Caco-2 (cell line): ENCODE measurements at regions not wholly inside any gene's neighbourhood (a gene's known extent, or its start where the extent isn't known, plus 50 kb on each side); places are given as distances from the start of the nearest gene placed in this dataset.

Experiments
- BruUV-seq: library from RNA; stranded (reverse); fragments of 400-500 nt; replicated peaks from 2 replicates; lab custom pipeline; 2021; lab: Mats Ljungman, UMichigan
- CTCF ChIA-PET: fragments of 300-600 bp; sonication (Branson Sonifier 250); formaldehyde crosslinking; loops from one replicate; lab custom pipeline; 2022; ENCODE audit warnings: antibody characterized with exemption; lab: Charles Lee
- POLR2A ChIA-PET: fragments of 300-600 bp; sonication (Branson Sonifier 250); formaldehyde crosslinking; loops from one replicate; lab custom pipeline; 2022; ENCODE audit warnings: antibody characterized with exemption; lab: Charles Lee
- DNase-seq, 2 experiments: peaks; one replicate each; pipeline versions ENCODE4 v3.0.0 to v3.0.0-alpha.2; 2020 to 2022
- H3K27me3 ChIP-seq: replicated peaks from 2 replicates; pipeline ENCODE4 v1.6.0; 2011; ENCODE audit warnings: low read length; ENCODE audit not compliant: control insufficient read depth, insufficient read depth
- H3K36me3 ChIP-seq: 2 replicates; pipeline ENCODE4 v1.5.1; 2011; ENCODE audit warnings: low read length; ENCODE audit not compliant: control insufficient read depth, insufficient read depth
- H3K4me1 ChIP-seq: fragments of 250-450 bp; sonication (Bioruptor Pico); 2 replicates; pipeline ENCODE4 v1.5.1; 2020; ENCODE audit warnings: mild to moderate bottlenecking
- H3K4me3 ChIP-seq: 2 replicates; pipeline ENCODE4 v1.5.1; 2011; ENCODE audit warnings: low read depth, mild to moderate bottlenecking, control low read depth, low read length
- H3K9me3 ChIP-seq: fragments of 250-450 bp; sonication (Bioruptor Pico); 2 replicates; pipeline ENCODE4 v1.5.1; 2020; ENCODE audit warnings: mild to moderate bottlenecking, moderate library complexity
- H3K27ac Mint-ChIP-seq: one replicate; pipeline ENCODE4 v1.8.0; 2022; ENCODE audit warnings: mixed read lengths; ENCODE audit not compliant: unreplicated experiment
- H3K27me3 Mint-ChIP-seq: one replicate; pipeline ENCODE4 v1.8.0; 2022; ENCODE audit warnings: mixed read lengths; ENCODE audit not compliant: insufficient read depth, unreplicated experiment
- H3K36me3 Mint-ChIP-seq: one replicate; pipeline ENCODE4 v1.8.0; 2022; ENCODE audit warnings: mild to moderate bottlenecking, mixed read lengths; ENCODE audit not compliant: insufficient read depth, unreplicated experiment
- H3K4me1 Mint-ChIP-seq: one replicate; pipeline ENCODE4 v1.8.0; 2022; ENCODE audit warnings: low read depth, mixed read lengths; ENCODE audit not compliant: unreplicated experiment
- H3K4me3 Mint-ChIP-seq: one replicate; pipeline ENCODE4 v1.8.0; 2022; ENCODE audit warnings: mild to moderate bottlenecking, moderate library complexity, mixed read lengths; ENCODE audit not compliant: unreplicated experiment
- H3K9me3 Mint-ChIP-seq: one replicate; pipeline ENCODE4 v1.8.0; 2022; ENCODE audit warnings: mixed read lengths; ENCODE audit not compliant: unreplicated experiment
- CTCF ChIP-seq, 2 experiments: fragments of 200-600 bp in 1 of 2; IDR thresholded peaks; 1 replicate in 1 of 2; 2 replicates in 1 of 2; pipeline versions ENCODE4 v1.5.1 to v1.8.0; 2011 to 2022; ENCODE audit warnings: antibody characterized with exemption in 1 of 2, control low read depth in 1 of 2, inconsistent platforms in 1 of 2, low read depth in 1 of 2, low read length in 1 of 2, mild to moderate bottlenecking in 1 of 2, moderate library complexity in 1 of 2; ENCODE audit not compliant: insufficient read depth in 1 of 2, severe bottlenecking in 1 of 2, unreplicated experiment in 1 of 2
- intact Hi-C: fragments of 100-400 bp; cut with micrococcal nuclease; formaldehyde crosslinking; loops from one replicate; pipeline ENCODE4 v1.10.0; 2022; ENCODE audit not compliant: unreplicated experiment

GRCh38 chr5:68387074-68387796, 171.7 kb downstream of the PIK3R1 start:
- intact Hi-C loops, result no loop called here
- no peak overlapping the region for H3K27ac Mint-ChIP-seq
- H3K36me3 Mint-ChIP-seq, result no peaks in the 10 kb centered on the region
- H3K4me1 Mint-ChIP-seq, result no peaks in the 10 kb centered on the region
- peaks cover 7% of the 10 kb centered on the region for H3K9me3 Mint-ChIP-seq
- H3K4me3 Mint-ChIP-seq, result no peak overlapping the region
- Histone ChIP-seq H3K9me3 (0 out of 2 replicates have a peak, but pooled peaks cover 2% of the 10 kb centered on the region), H3K4me1 (no peaks in the 10 kb centered on the region), H3K36me3 (no peaks in the 10 kb centered on the region), H3K4me3 (no peak overlapping the region), H3K27me3 (no peaks in the 10 kb centered on the region)
- no TSS peak for BruUV-seq
- no peak for DNase-seq
- no peak for TF ChIP-seq CTCF (IDR thresholded peaks at IDR 0.05; ENCODE audit: insufficient read depth in 1 of 2, low read depth in 1 of 2, low read length in 1 of 2, severe bottlenecking in 1 of 2, unreplicated experiment in 1 of 2)
- no peaks in the 10 kb centered on the region for H3K27me3 Mint-ChIP-seq
- CTCF ChIA-PET, result no interaction called here
- POLR2A ChIA-PET, result no interaction called here

GRCh38 chr5:68389618-68390017, 174.1 kb downstream of the PIK3R1 start:
- CTCF ChIA-PET, result no interaction called here
- Mint-ChIP-seq H3K27me3 (no peaks in the 10 kb centered on the region), H3K36me3 (no peaks in the 10 kb centered on the region), H3K9me3 (no peaks in the 10 kb centered on the region), H3K4me1 (no peaks in the 10 kb centered on the region), H3K4me3 (no peak overlapping the region), H3K27ac (no peak overlapping the region)
- no peak for TF ChIP-seq CTCF (IDR thresholded peaks at IDR 0.05; ENCODE audit: insufficient read depth in 1 of 2, low read depth in 1 of 2, low read length in 1 of 2, severe bottlenecking in 1 of 2, unreplicated experiment in 1 of 2)
- BruUV-seq, result no TSS peak
- no peak overlapping the region for H3K4me3 ChIP-seq
- no peaks in the 10 kb centered on the region for H3K9me3 ChIP-seq
- no peak for DNase-seq
- H3K4me1 ChIP-seq, result no peaks in the 10 kb centered on the region
- H3K36me3 ChIP-seq, result no peaks in the 10 kb centered on the region
- POLR2A ChIA-PET, result no interaction called here
- intact Hi-C loops, result no loop called here
- no peaks in the 10 kb centered on the region for H3K27me3 ChIP-seq

- Histone ChIP-seq H3K9me3 (0 out of 2 replicates have a peak, but pooled peaks cover 3% of the 10 kb centered on the region), H3K27me3 (no peaks in the 10 kb centered on the region), H3K4me3 (no peak overlapping the region), H3K4me1 (peaks cover 13% of the 10 kb centered on the region; the same call in 1 of the 2 replicates), H3K36me3 (no peaks in the 10 kb centered on the region)
- Mint-ChIP-seq H3K36me3 (no peaks in the 10 kb centered on the region), H3K9me3 (peaks cover 9% of the 10 kb centered on the region), H3K27me3 (no peaks in the 10 kb centered on the region), H3K27ac (no peak overlapping the region), H3K4me3 (no peak overlapping the region), H3K4me1 (peaks cover 7% of the 10 kb centered on the region)
- POLR2A ChIA-PET, result no interaction called here
- CTCF ChIA-PET, result no interaction called here
- no TSS peak for BruUV-seq
- intact Hi-C loops, result no loop called here
- no peak for DNase-seq
- no peak for TF ChIP-seq CTCF (IDR thresholded peaks at IDR 0.05; ENCODE audit: insufficient read depth in 1 of 2, low read depth in 1 of 2, low read length in 1 of 2, severe bottlenecking in 1 of 2, unreplicated experiment in 1 of 2)
Observed at GRCh38 chr5:68392617-68393016, 177.1 kb downstream of the PIK3R1 start.
